ENCODE measurements at regions not wholly inside any gene's neighbourhood (a gene's known extent, or its start where the extent isn't known, plus 50 kb on each side); places are given as distances from the start of the nearest gene placed in this dataset.

- TF ChIP-seq CTCF (IDR thresholded peaks at IDR 0.05; ENCODE audit: borderline replicate concordance, extremely low read depth, low read length, poor library complexity, severe bottlenecking) (peak; percentile 31), EZH2 (IDR thresholded peaks at IDR 0.05; ENCODE audit: borderline replicate concordance, low read depth, low read length, severe bottlenecking) (no peak)
Measured at GRCh38 chr14:76961631-76962302, 66.7 kb downstream of the IRF2BPL start.

Measured in DND-41 (cell line).